A549 (cell line): ENCODE measurements at regions not wholly inside any gene's neighbourhood (a gene's known extent, or its start where the extent isn't known, plus 50 kb on each side); places are given as distances from the start of the nearest gene placed in this dataset.

ENCODE experiments used
- CTCF ChIP-seq: fragments of >200 bp; sonication (Bioruptor Twin); formaldehyde crosslinking; IDR thresholded peaks from 3 replicates; pipeline ENCODE4 v1.5.1; 2016
- JUNB ChIP-seq: fragments of >200 bp; sonication (Bioruptor Twin); formaldehyde crosslinking; IDR thresholded peaks from 2 replicates; pipeline ENCODE4 v1.6.1; 2016

- TF ChIP-seq CTCF (no peak), JUNB (no peak)
Observed at GRCh38 chr2:134194519-134194918, 59.4 kb upstream of the MGAT5 start.
